T-helper 17 cell (primary cell): ENCODE measurements at regions not wholly inside any gene's neighbourhood (a gene's known extent, or its start where the extent isn't known, plus 50 kb on each side); places are given as distances from the start of the nearest gene placed in this dataset.
A peak's percentile ranks its signal among the peaks of the same experiment; 100 is the strongest.

Experiments used
- ATAC-seq: fragments of 150-1000 bp; cut with Tn5 transposase; 2 replicates; pipeline ENCODE4 v1.10.0; 2021; ENCODE audit warnings: mild to moderate bottlenecking, moderate library complexity
- DNase-seq, 3 donors: peaks; one replicate each; pipeline versions ENCODE4 v3.0.0 to v3.0.0-alpha.2; 2020 to 2021
- H3K9me3 ChIP-seq: one replicate; pipeline ENCODE4 v1.7.0; 2013; ENCODE audit warnings: low read length, mild to moderate bottlenecking; ENCODE audit not compliant: control insufficient read depth, poor library complexity, severe bottlenecking
- H3K27ac Mint-ChIP-seq: one replicate; pipeline ENCODE4 v1.8.0; 2022; ENCODE audit warnings: mild to moderate bottlenecking, moderate library complexity, mixed read lengths
- H3K27me3 Mint-ChIP-seq: one replicate; pipeline ENCODE4 v1.8.0; 2022; ENCODE audit warnings: mixed read lengths
- H3K36me3 Mint-ChIP-seq: one replicate; pipeline ENCODE4 v1.8.0; 2022; ENCODE audit warnings: low read depth, mixed read lengths
- H3K4me1 Mint-ChIP-seq: one replicate; pipeline ENCODE4 v1.8.0; 2022; ENCODE audit warnings: mild to moderate bottlenecking, mixed read lengths
- H3K4me3 Mint-ChIP-seq: one replicate; pipeline ENCODE4 v1.8.0; 2022; ENCODE audit warnings: mild to moderate bottlenecking, moderate library complexity, mixed read lengths

GRCh38 chr1:114274621-114275317 is 121.1 kb upstream of the SYT6 start:
- Mint-ChIP-seq H3K27ac (peak overlapping the region; percentile 49), H3K4me1 (peaks cover under 1% of the 10 kb centered on the region), H3K27me3 (peaks cover 23% of the 10 kb centered on the region), H3K36me3 (peaks cover 3% of the 10 kb centered on the region), H3K4me3 (no peak overlapping the region)
- DNase-seq (no peak), ATAC-seq (no peak)
- H3K9me3 ChIP-seq, result no peaks in the 10 kb centered on the region

GRCh38 chr1:114272593-114272992 is 118.9 kb upstream of the SYT6 start:
- H3K27ac Mint-ChIP-seq, result no peak overlapping the region
- DNase-seq, result no peak
- peaks cover 5% of the 10 kb centered on the region for H3K4me1 Mint-ChIP-seq
- H3K9me3 ChIP-seq, result no peaks in the 10 kb centered on the region
- no peak overlapping the region for H3K4me3 Mint-ChIP-seq
- H3K36me3 Mint-ChIP-seq, result peaks cover 3% of the 10 kb centered on the region
- H3K27me3 Mint-ChIP-seq, result peaks cover 25% of the 10 kb centered on the region
- no peak for ATAC-seq

GRCh38 chr1:114270718-114271117 is 117.0 kb upstream of the SYT6 start:
- no peak overlapping the region for H3K4me3 Mint-ChIP-seq
- ATAC-seq, result no peak
- no peak for DNase-seq
- H3K4me1 Mint-ChIP-seq, result peaks cover 5% of the 10 kb centered on the region
- H3K9me3 ChIP-seq, result no peaks in the 10 kb centered on the region
- peaks cover 24% of the 10 kb centered on the region for H3K27me3 Mint-ChIP-seq
- peaks cover under 1% of the 10 kb centered on the region for H3K36me3 Mint-ChIP-seq
- H3K27ac Mint-ChIP-seq, result no peak overlapping the region

DNA sequence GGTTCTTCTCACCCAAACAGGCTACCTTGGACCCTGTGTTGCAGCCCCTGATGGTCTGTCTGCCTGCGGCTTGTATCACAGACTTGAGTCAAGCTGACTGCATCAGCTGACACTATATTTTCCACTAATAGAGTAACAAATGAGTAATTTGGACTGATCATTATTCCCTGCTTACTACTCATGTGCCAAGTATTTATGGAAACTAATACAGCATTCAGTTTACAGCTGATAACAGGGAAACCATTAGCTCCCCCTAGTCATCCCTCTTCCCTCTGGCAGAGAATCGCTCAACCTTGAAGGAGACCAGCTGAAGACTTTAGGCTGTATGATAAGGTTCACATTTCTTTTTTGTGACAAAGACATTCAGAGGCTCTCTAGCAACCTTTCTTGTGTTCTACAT is 116.6 kb upstream of the SYT6 start:
- Mint-ChIP-seq H3K36me3 (no peaks in the 10 kb centered on the region), H3K27me3 (peaks cover 20% of the 10 kb centered on the region), H3K4me1 (peaks cover 5% of the 10 kb centered on the region), H3K27ac (no peak overlapping the region), H3K4me3 (no peak overlapping the region)
- ATAC-seq (no peak), DNase-seq (no peak)
- H3K9me3 ChIP-seq, result no peaks in the 10 kb centered on the region

DNA sequence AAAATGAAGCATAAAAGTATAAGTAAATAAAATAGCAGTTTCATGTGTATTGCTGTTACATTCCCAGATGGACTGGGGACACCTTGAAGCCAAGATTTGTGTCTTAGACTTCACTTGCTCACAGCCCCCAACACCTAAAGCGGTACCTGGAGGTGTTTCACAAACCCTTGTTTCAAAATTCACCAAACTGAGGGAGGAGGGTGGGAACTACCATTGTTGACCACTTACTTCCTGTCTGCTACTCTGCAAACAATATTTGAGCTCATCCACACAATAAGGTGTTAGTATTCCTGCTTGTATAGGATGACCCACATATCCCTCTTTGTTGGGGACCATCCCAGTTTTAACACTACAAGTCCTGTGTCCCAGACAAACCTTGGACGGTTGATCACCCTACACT is 115.9 kb upstream of the SYT6 start:
- peaks cover 13% of the 10 kb centered on the region for H3K27me3 Mint-ChIP-seq
- peaks cover 5% of the 10 kb centered on the region for H3K4me1 Mint-ChIP-seq
- DNase-seq (no peak), ATAC-seq (no peak)
- no peaks in the 10 kb centered on the region for H3K36me3 Mint-ChIP-seq
- no peak overlapping the region for H3K4me3 Mint-ChIP-seq
- H3K27ac Mint-ChIP-seq, result no peak overlapping the region
- no peaks in the 10 kb centered on the region for H3K9me3 ChIP-seq

DNA sequence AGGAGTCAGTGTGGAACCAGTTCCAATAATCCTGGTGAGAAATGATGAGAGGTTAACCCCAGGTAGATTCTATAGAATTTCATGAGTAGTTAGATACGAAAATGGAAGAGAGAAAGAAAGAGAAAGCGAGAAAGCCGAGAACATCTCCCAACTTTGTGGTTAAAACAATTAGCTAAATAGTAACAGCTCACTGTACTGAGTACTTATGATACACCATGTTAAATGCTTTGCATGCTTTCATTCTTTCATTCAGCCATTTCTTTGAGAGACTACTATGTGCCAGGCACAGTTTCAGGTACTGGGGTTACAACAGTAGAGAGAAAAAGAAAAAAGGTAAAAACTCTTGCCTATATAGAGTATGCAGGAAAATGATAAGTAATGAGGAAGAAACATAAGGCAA is 109.7 kb upstream of the SYT6 start:
- no peaks in the 10 kb centered on the region for H3K4me1 Mint-ChIP-seq

GRCh38 chr1:114262337-114262736 is 108.7 kb upstream of the SYT6 start:
- DNase-seq, result no peak
- Mint-ChIP-seq H3K27me3 (peaks cover 5% of the 10 kb centered on the region), H3K4me3 (no peak overlapping the region), H3K36me3 (no peaks in the 10 kb centered on the region), H3K4me1 (no peaks in the 10 kb centered on the region), H3K27ac (no peak overlapping the region)
- ATAC-seq, result no peak
- H3K9me3 ChIP-seq, result no peaks in the 10 kb centered on the region

More for the DNA sequence above, 109.7 kb upstream of the SYT6 start:
- H3K27me3 Mint-ChIP-seq, result no peaks in the 10 kb centered on the region
- no peak overlapping the region for H3K4me3 Mint-ChIP-seq
- DNase-seq, result no peak
- H3K27ac Mint-ChIP-seq, result no peak overlapping the region
- ATAC-seq, result no peak
- H3K9me3 ChIP-seq, result no peaks in the 10 kb centered on the region
- no peaks in the 10 kb centered on the region for H3K36me3 Mint-ChIP-seq

- no peak overlapping the region for H3K27ac Mint-ChIP-seq
- H3K4me3 Mint-ChIP-seq, result no peak overlapping the region
- no peaks in the 10 kb centered on the region for H3K4me1 Mint-ChIP-seq
- DNase-seq (no peak), ATAC-seq (no peak)
- H3K27me3 Mint-ChIP-seq, result peaks cover 5% of the 10 kb centered on the region
- H3K9me3 ChIP-seq, result no peaks in the 10 kb centered on the region
- H3K36me3 Mint-ChIP-seq, result no peaks in the 10 kb centered on the region
Measured at GRCh38 chr1:114260805-114261484, 107.3 kb upstream of the SYT6 start.

- Mint-ChIP-seq H3K27ac (no peak overlapping the region), H3K27me3 (peaks cover 5% of the 10 kb centered on the region), H3K36me3 (no peaks in the 10 kb centered on the region), H3K4me3 (no peak overlapping the region), H3K4me1 (no peaks in the 10 kb centered on the region)
- ATAC-seq (no peak), DNase-seq (no peak)
- no peaks in the 10 kb centered on the region for H3K9me3 ChIP-seq
Measured at GRCh38 chr1:114259511-114260160, 106.0 kb upstream of the SYT6 start.

GRCh38 chr1:114258633-114259032 is 105.0 kb upstream of the SYT6 start:
- ATAC-seq (no peak), DNase-seq (no peak)
- Mint-ChIP-seq H3K27me3 (peaks cover 5% of the 10 kb centered on the region), H3K27ac (no peak overlapping the region), H3K36me3 (no peaks in the 10 kb centered on the region), H3K4me1 (no peaks in the 10 kb centered on the region), H3K4me3 (no peak overlapping the region)
- H3K9me3 ChIP-seq, result no peaks in the 10 kb centered on the region

DNA sequence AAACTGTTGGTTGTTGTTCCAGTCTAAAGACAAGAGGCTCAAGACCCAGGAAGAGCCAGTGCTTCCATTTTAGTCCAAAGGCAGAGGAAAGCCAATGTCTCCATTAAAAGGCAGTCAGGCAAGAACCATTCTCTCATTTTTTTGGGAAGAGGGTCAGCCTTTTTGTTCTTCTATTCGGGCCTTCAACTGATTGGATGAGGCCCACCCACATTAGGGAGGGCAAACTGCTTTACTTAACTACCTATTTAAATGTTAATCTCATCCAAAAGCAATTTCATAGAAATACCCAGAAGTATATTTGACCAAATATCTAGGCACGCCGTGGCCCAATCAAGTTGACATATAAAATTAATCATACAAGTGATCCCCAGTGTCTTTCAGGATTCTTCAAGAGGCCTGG is 104.4 kb upstream of the SYT6 start:
- no peak overlapping the region for H3K27ac Mint-ChIP-seq
- ATAC-seq, result no peak
- H3K4me1 Mint-ChIP-seq, result no peaks in the 10 kb centered on the region
- no peak overlapping the region for H3K4me3 Mint-ChIP-seq
- no peaks in the 10 kb centered on the region for H3K36me3 Mint-ChIP-seq
- H3K27me3 Mint-ChIP-seq, result peaks cover 5% of the 10 kb centered on the region
- no peak for DNase-seq
- no peaks in the 10 kb centered on the region for H3K9me3 ChIP-seq

- no peaks in the 10 kb centered on the region for H3K36me3 Mint-ChIP-seq
- peaks cover 5% of the 10 kb centered on the region for H3K27me3 Mint-ChIP-seq
- no peak overlapping the region for H3K4me3 Mint-ChIP-seq
- no peaks in the 10 kb centered on the region for H3K4me1 Mint-ChIP-seq
- H3K9me3 ChIP-seq, result no peaks in the 10 kb centered on the region
- no peak for ATAC-seq
- DNase-seq, result no peak
- no peak overlapping the region for H3K27ac Mint-ChIP-seq
Measured at GRCh38 chr1:114257554-114257953, 103.9 kb upstream of the SYT6 start.

- no peak for ATAC-seq
- no peak overlapping the region for H3K27ac Mint-ChIP-seq
- no peak for DNase-seq
- no peak overlapping the region for H3K4me3 Mint-ChIP-seq
- H3K4me1 Mint-ChIP-seq, result no peaks in the 10 kb centered on the region
- no peaks in the 10 kb centered on the region for H3K36me3 Mint-ChIP-seq
- H3K9me3 ChIP-seq, result no peaks in the 10 kb centered on the region
- peaks cover 5% of the 10 kb centered on the region for H3K27me3 Mint-ChIP-seq
Measured at GRCh38 chr1:114253900-114254299, 100.2 kb upstream of the SYT6 start.

DNA sequence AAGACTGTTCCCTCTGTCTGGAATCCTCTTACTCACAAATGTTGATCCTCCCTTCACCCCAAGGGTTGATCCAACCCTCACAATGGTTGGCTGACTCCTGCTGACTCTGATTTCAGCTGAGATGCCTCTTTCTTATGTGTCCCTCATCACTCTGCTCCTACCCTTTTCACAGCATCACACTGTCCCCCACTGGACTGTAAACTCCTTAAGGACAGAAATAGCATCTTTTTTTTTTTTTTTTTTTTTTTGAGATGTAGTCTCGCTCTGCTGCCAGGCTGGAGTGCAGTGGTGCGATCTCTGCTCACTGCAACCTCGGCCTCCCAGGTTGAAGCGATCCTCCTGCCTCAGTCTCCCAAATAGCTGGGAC is 97.9 kb upstream of the SYT6 start:
- Mint-ChIP-seq H3K4me3 (no peak overlapping the region), H3K36me3 (no peaks in the 10 kb centered on the region), H3K4me1 (no peaks in the 10 kb centered on the region), H3K27ac (no peak overlapping the region), H3K27me3 (no peaks in the 10 kb centered on the region)
- no peak for ATAC-seq
- H3K9me3 ChIP-seq, result no peaks in the 10 kb centered on the region
- DNase-seq, result no peak
